ENCODE measurements at regions not wholly inside any gene's neighbourhood (a gene's known extent, or its start where the extent isn't known, plus 50 kb on each side); places are given as distances from the start of the nearest gene placed in this dataset.

GRCh38 chr14:84806622-84807021 is 723.3 kb upstream of the FLRT2 start:
- TF ChIP-seq POLR2A (IDR thresholded peaks at IDR 0.05; ENCODE audit: low read length) (no peak), GATA1 (IDR thresholded peaks at IDR 0.05; ENCODE audit: low read depth, low read length) (no peak)

All from erythroblast (primary cell).